IMR-90 (cell line): ENCODE measurements at regions not wholly inside any gene's neighbourhood (a gene's known extent, or its start where the extent isn't known, plus 50 kb on each side); places are given as distances from the start of the nearest gene placed in this dataset.

Experiments
- ATAC-seq: fragments of 200-7000 bp; cut with Tn5 transposase; 2 replicates; pipeline ENCODE4 v1.9.1; 2020; ENCODE audit warnings: low read depth, mild to moderate bottlenecking, moderate library complexity
- BruUV-seq: library from RNA; stranded (reverse); fragments of 400-500 nt; replicated peaks from 2 replicates; lab custom pipeline; 2021; lab: Mats Ljungman, UMichigan
- CTCF ChIA-PET: fragments of 300-600 bp; formaldehyde crosslinking; extraction: SDS; loops from one replicate; lab custom pipeline; 2021; ENCODE audit warnings: antibody characterized with exemption; lab: Yijun Ruan, JAX
- POLR2A ChIA-PET: fragments of 300-600 bp; sonication (Branson Sonifier 250); formaldehyde crosslinking; loops from one replicate; lab custom pipeline; 2022; ENCODE audit warnings: antibody characterized with exemption; ENCODE audit not compliant: unreplicated experiment; lab: Charles Lee
- DNase-seq: peaks from one replicate; pipeline ENCODE4 v3.0.0; 2013
- H2AFZ ChIP-seq: replicated peaks from 2 replicates; pipeline ENCODE3; 2013; ENCODE audit warnings: low read length, mild to moderate bottlenecking; ENCODE audit not compliant: poor library complexity
- H2AK5ac ChIP-seq: 2 replicates; pipeline ENCODE4 v1.6.1; 2013; ENCODE audit warnings: low read depth, low read length, inconsistent platforms
- H2AK9ac ChIP-seq: replicated peaks from 2 replicates; pipeline ENCODE3; 2013; ENCODE audit warnings: mild to moderate bottlenecking, low read depth, low read length, moderate library complexity; ENCODE audit not compliant: poor library complexity
- H2BK120ac ChIP-seq: 2 replicates; pipeline ENCODE4 v1.6.1; 2013; ENCODE audit warnings: low read depth, low read length, inconsistent platforms
- H2BK15ac ChIP-seq: 3 replicates; pipeline ENCODE4 v1.6.1; 2013; ENCODE audit warnings: low read depth, low read length, inconsistent platforms
- H2BK20ac ChIP-seq: 2 replicates; pipeline ENCODE4 v1.6.1; 2013; ENCODE audit warnings: low read depth, mild to moderate bottlenecking, inconsistent platforms, low read length, moderate library complexity
- H2BK5ac ChIP-seq: 2 replicates; pipeline ENCODE4 v1.6.1; 2013; ENCODE audit warnings: mild to moderate bottlenecking, low read depth, low read length, inconsistent platforms; ENCODE audit not compliant: poor library complexity, severe bottlenecking
- H3K14ac ChIP-seq: replicated peaks from 2 replicates; pipeline ENCODE4 v1.6.1; 2013; ENCODE audit warnings: low read depth, low read length, inconsistent platforms
- H3K18ac ChIP-seq: 2 replicates; pipeline ENCODE4 v1.6.1; 2013; ENCODE audit warnings: low read depth, low read length, control low read depth
- H3K23ac ChIP-seq: 2 replicates; pipeline ENCODE4 v1.6.1; 2013; ENCODE audit warnings: low read depth, low read length, inconsistent platforms
- H3K27ac ChIP-seq: 2 replicates; pipeline ENCODE4 v1.5.1; 2013; ENCODE audit warnings: mild to moderate bottlenecking, control low read depth, low read length; ENCODE audit not compliant: insufficient read depth
- H3K27me3 ChIP-seq: 2 replicates; pipeline ENCODE4 v1.6.1; 2013; ENCODE audit warnings: low read length; ENCODE audit not compliant: control insufficient read depth, insufficient read depth
- H3K36me3 ChIP-seq: 2 replicates; pipeline ENCODE4 v1.6.1; 2013; ENCODE audit warnings: low read length, mixed read lengths; ENCODE audit not compliant: control insufficient read depth, insufficient read depth
- H3K4ac ChIP-seq: 2 replicates; pipeline ENCODE4 v1.6.1; 2013; ENCODE audit warnings: low read depth, low read length, inconsistent platforms
- H3K4me1 ChIP-seq: 2 replicates; pipeline ENCODE4 v1.6.1; 2013; ENCODE audit warnings: low read length, mixed read lengths; ENCODE audit not compliant: control insufficient read depth, insufficient read depth
- H3K4me2 ChIP-seq: 2 replicates; pipeline ENCODE4 v1.6.1; 2013; ENCODE audit warnings: low read depth, mild to moderate bottlenecking, control low read depth, low read length, moderate library complexity
- H3K4me3 ChIP-seq: 2 replicates; pipeline ENCODE4 v1.5.1; 2013; ENCODE audit warnings: low read depth, mild to moderate bottlenecking, control low read depth, low read length, moderate library complexity; ENCODE audit not compliant: insufficient read depth
- H3K56ac ChIP-seq: 2 replicates; pipeline ENCODE4 v1.6.1; 2013; ENCODE audit warnings: low read length, inconsistent platforms; ENCODE audit not compliant: insufficient read depth; ENCODE audit errors: extremely low read depth
- H3K79me1 ChIP-seq, 2 experiments: 2 replicates each; pipeline ENCODE4 v1.6.1; 2013; ENCODE audit warnings: low read length in 2 of 2, inconsistent platforms in 1 of 2, low read depth in 1 of 2
- H3K9ac ChIP-seq: 2 replicates; pipeline ENCODE4 v1.6.1; 2013; ENCODE audit warnings: low read depth, low read length, control low read depth
- H3K9me1 ChIP-seq: 2 replicates; pipeline ENCODE4 v1.6.1; 2013; ENCODE audit warnings: low read length, inconsistent platforms; ENCODE audit not compliant: insufficient read depth
- H3K9me3 ChIP-seq: 2 replicates; pipeline ENCODE4 v1.6.1; 2013; ENCODE audit warnings: low read length; ENCODE audit not compliant: control insufficient read depth, insufficient read depth
- H4K20me1 ChIP-seq: 2 replicates; pipeline ENCODE4 v1.6.1; 2013; ENCODE audit warnings: low read length, inconsistent platforms; ENCODE audit not compliant: insufficient read depth
- H4K5ac ChIP-seq: 2 replicates; pipeline ENCODE4 v1.6.1; 2013; ENCODE audit warnings: mild to moderate bottlenecking, low read depth, low read length, control low read depth
- H4K8ac ChIP-seq, 2 experiments: 2 replicates each; pipeline ENCODE4 v1.6.1; 2013; ENCODE audit warnings: low read depth in 2 of 2, low read length in 2 of 2, control low read depth in 1 of 2, inconsistent platforms in 1 of 2
- H4K91ac ChIP-seq: 2 replicates; pipeline ENCODE4 v1.6.1; 2013; ENCODE audit warnings: low read depth, low read length, inconsistent platforms; ENCODE audit not compliant: insufficient read depth
- NFE2L2 ChIP-seq: fragments of 150-350 bp; IDR thresholded peaks from 2 replicates; pipeline ENCODE4 v1.6.1; 2016; ENCODE audit warnings: low read depth, mild to moderate bottlenecking, low read length
- POLR2A ChIP-seq: IDR thresholded peaks from 2 replicates; pipeline ENCODE4 v1.6.1; 2012; ENCODE audit warnings: mild to moderate bottlenecking, low read depth, low read length
- RAD21 ChIP-seq: IDR thresholded peaks from 2 replicates; pipeline ENCODE4 v1.6.1; 2012; ENCODE audit warnings: low read length, improper control_type of control experiment
- RCOR1 ChIP-seq: IDR thresholded peaks from 2 replicates; pipeline ENCODE4 v1.6.1; 2012; ENCODE audit warnings: mild to moderate bottlenecking, low read length, improper control_type of control experiment; ENCODE audit not compliant: insufficient replicate concordance
- SMC3 ChIP-seq: fragments of 150-350 bp; IDR thresholded peaks from 2 replicates; pipeline ENCODE4 v1.6.1; 2016; ENCODE audit warnings: low read depth, mild to moderate bottlenecking, antibody characterized with exemption, low read length, moderate library complexity
- whole genome bisulfite sequencing, 2 experiments: methylation state at CpG; one replicate each; pipeline versions ENCODE4 v1.1.5 to v1.1.7; 2013; ENCODE audit warnings: missing lambda C conversion rate in 2 of 2; ENCODE audit not compliant: insufficient read length in 1 of 2; ENCODE audit errors: extremely low coverage in 2 of 2; 5-methylcytosine and 5-hydroxymethylcytosine counted together
- dilution Hi-C: fragments of 300-500 bp; cut with HindIII; formaldehyde crosslinking; loops from one replicate; pipeline ENCODE4 v1.14.3; 2018; ENCODE audit warnings: low sequenced_read_pairs; ENCODE audit not compliant: unreplicated experiment
- in situ Hi-C: fragments of 300-500 bp; cut with MboI; formaldehyde crosslinking; loops from 3 replicates; pipeline ENCODE4 v1.14.3; 2019; ENCODE audit warnings: low sequenced_read_pairs, inconsistent platforms, mixed read lengths
- intact Hi-C: fragments of 100-400 bp; cut with micrococcal nuclease; formaldehyde crosslinking; loops from 2 replicates; pipeline ENCODE4 v1.10.0; 2022
- TF ChIP-seq, protein P1 (sequence below): conservative IDR thresholded peaks from 2 replicates; pipeline ENCODE4 v1.5.1; 2012; ENCODE audit warnings: mild to moderate bottlenecking, low read depth, low read length, improper control_type of control experiment
- TF ChIP-seq, protein P2 (sequence below): fragments of 150-350 bp; IDR thresholded peaks from 2 replicates; pipeline ENCODE4 v1.6.1; 2017; ENCODE audit warnings: mild to moderate bottlenecking, antibody characterized with exemption, low read length, low read depth

GRCh38 chr2:776487-776886 lies 99.3 kb upstream of the TMEM18 start:
- no TSS peak for BruUV-seq
- H3K27ac ChIP-seq, result no peak overlapping the region
- no peak overlapping the region for H3K4ac ChIP-seq
- WGBS, 2 experiments, result no CpG with 5 or more reads among the region's 11 CpGs
- intact Hi-C loops, result no loop called here
- DNase-seq, result no peak
- no peak overlapping the region for H4K5ac ChIP-seq
- H4K91ac ChIP-seq, result no peak overlapping the region
- H3K79me1 ChIP-seq, result no peaks in the 10 kb centered on the region
- H3K9ac ChIP-seq, result no peak overlapping the region
- no peaks in the 10 kb centered on the region for H3K4me1 ChIP-seq
- no peak for TF ChIP-seq NFE2L2
- TF ChIP-seq, protein P1, sequence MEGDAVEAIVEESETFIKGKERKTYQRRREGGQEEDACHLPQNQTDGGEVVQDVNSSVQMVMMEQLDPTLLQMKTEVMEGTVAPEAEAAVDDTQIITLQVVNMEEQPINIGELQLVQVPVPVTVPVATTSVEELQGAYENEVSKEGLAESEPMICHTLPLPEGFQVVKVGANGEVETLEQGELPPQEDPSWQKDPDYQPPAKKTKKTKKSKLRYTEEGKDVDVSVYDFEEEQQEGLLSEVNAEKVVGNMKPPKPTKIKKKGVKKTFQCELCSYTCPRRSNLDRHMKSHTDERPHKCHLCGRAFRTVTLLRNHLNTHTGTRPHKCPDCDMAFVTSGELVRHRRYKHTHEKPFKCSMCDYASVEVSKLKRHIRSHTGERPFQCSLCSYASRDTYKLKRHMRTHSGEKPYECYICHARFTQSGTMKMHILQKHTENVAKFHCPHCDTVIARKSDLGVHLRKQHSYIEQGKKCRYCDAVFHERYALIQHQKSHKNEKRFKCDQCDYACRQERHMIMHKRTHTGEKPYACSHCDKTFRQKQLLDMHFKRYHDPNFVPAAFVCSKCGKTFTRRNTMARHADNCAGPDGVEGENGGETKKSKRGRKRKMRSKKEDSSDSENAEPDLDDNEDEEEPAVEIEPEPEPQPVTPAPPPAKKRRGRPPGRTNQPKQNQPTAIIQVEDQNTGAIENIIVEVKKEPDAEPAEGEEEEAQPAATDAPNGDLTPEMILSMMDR, result no peak
- TF ChIP-seq, protein P2, sequence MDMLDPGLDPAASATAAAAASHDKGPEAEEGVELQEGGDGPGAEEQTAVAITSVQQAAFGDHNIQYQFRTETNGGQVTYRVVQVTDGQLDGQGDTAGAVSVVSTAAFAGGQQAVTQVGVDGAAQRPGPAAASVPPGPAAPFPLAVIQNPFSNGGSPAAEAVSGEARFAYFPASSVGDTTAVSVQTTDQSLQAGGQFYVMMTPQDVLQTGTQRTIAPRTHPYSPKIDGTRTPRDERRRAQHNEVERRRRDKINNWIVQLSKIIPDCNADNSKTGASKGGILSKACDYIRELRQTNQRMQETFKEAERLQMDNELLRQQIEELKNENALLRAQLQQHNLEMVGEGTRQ, result no peak
- no peak for TF ChIP-seq RAD21
- TF ChIP-seq POLR2A, result no peak
- TF ChIP-seq RCOR1, result no peak
- TF ChIP-seq SMC3, result no peak
- H4K8ac ChIP-seq, result no peak overlapping the region
- H2BK20ac ChIP-seq, result no peak overlapping the region
- no peak overlapping the region for H3K14ac ChIP-seq
- H4K20me1 ChIP-seq, result no peaks in the 10 kb centered on the region
- H3K56ac ChIP-seq, result no peak overlapping the region
- H3K18ac ChIP-seq, result no peak overlapping the region
- no peak overlapping the region for H3K4me2 ChIP-seq
- no peak overlapping the region for H2AK5ac ChIP-seq
- no peaks in the 10 kb centered on the region for H3K36me3 ChIP-seq
- H3K23ac ChIP-seq, result no peak overlapping the region
- dilution Hi-C loops, result no loop called here
- no peak overlapping the region for H2AK9ac ChIP-seq
- no peaks in the 10 kb centered on the region for H3K9me1 ChIP-seq
- ChIA-PET POLR2A (no interaction called here), CTCF (no interaction called here)
- no peak overlapping the region for H2AFZ ChIP-seq
- H3K9me3 ChIP-seq, result peaks cover 35% of the 10 kb centered on the region
- no peaks in the 10 kb centered on the region for H3K27me3 ChIP-seq
- H2BK15ac ChIP-seq, result no peak overlapping the region
- no peak overlapping the region for H2BK120ac ChIP-seq
- no peak overlapping the region for H3K4me3 ChIP-seq
- no peak for ATAC-seq
- in situ Hi-C loops, result no loop called here
- no peak overlapping the region for H2BK5ac ChIP-seq
